ENCODE measurements at regions not wholly inside any gene's neighbourhood (a gene's known extent, or its start where the extent isn't known, plus 50 kb on each side); places are given as distances from the start of the nearest gene placed in this dataset.
A peak's percentile ranks its signal among the peaks of the same experiment; 100 is the strongest.

- no peak for DNase-seq (ENCODE audit: low read depth)
These were observed 70.8 kb upstream of the NXT1 start for GRCh38 chr20:23279836-23280235.

DNA sequence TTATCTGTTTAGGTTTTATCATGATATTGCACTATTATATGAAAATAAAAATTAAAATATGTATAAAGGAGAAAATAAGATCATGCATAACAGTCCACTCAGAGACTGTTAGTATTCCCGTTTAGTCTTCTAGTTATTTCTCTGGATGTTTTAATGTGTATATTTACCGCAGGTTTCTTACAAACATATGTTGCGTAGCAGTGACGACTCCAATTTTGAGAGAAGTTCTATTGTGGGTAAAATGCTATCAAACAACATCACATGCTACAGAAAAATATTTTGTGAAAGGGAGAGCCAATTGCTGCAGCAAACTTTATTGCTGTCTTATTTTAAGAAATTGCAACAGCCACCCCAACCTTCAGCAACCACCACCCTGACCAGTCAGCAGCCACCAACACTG lies 72.4 kb upstream of the NXT1 start:
- no peak for DNase-seq (ENCODE audit: low read depth)

DNA sequence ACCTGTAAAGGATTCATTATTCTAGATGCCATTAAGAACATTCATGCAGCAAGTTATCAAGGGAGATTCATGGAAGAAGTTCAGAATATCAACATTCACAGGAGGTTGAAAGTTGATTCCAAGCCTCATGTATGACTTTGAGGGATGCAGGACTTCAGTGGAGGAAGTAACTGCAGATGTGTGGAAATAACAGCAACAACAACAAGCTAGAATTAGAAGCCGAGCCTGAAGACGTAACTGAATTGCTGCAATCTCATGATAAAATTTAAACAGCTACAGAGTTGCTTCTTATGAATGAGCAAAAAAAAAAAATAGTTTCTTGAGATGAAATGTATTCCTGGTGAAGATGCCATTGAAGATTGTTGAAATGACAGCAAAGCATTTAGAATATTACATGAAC lies 73.3 kb upstream of the NXT1 start:
- no peak for DNase-seq (ENCODE audit: low read depth)

DNA sequence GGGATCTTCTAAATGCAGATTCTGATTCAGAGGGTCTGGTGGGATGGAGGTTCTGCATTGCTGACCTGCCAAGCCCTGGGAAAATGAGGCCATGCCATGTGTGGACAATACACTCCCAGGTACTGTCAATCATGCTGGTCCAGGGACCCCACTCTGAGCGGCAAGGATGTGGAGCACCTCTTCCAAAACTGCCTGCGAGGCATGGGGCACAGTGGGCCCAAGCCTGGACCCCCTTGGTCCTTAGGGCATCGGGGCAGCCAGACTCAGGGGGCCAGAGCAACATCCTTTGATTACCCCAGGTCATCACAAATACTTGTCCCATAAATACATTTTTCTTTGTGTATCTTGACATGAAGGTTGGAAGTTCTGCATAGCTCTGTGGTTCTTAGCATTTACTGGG lies 76.8 kb upstream of the NXT1 start:
- DNase-seq (ENCODE audit: low read depth), result no peak

DNA sequence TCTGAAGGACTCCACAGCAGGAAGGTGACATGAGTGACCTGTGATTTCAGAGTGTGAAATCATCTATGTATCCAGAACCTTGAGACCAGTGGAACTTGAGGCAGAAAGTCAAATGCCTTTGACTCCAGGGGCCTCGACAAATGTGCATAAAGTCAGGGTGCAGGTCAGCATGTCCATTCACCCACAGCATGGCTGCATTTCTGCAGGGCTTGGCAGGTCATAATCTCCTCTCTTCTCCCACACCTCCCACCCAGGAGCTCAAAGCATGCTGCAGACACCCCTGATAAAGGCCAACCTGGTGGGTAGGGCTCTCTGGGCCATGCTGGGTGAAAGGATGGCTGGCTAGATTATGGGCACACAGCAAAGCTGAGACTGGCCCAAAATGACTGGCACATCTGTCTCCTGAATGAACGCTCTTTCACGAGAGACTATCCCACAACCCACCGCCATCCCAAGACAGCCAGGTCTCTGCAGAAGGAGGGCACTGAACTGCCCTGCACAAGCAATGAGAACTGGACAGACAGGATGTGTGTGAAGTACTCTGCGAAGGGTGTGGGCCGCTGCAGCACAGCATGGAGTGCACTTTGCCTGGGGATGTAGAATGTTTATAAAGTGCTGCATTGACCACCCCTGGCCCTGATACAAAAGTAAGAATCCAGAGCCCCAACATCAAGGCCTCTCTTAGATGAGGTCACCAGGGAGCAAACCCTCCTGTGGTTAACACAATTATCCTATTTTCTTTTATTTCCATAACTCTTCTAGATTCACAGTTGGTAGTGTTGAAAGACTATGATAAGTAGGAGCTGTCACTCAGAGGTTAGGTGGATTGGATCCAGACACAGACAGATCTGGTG lies 78.2 kb upstream of the NXT1 start:
- no peak for DNase-seq (ENCODE audit: low read depth)

- peak; percentile 55 for DNase-seq (ENCODE audit: low read depth)
These were observed 80.1 kb upstream of the NXT1 start for GRCh38 chr20:23270382-23270911.

- no peak for DNase-seq (ENCODE audit: low read depth)
These were observed 80.6 kb upstream of the NXT1 start for GRCh38 chr20:23269954-23270353.

- DNase-seq (ENCODE audit: low read depth), result peak; percentile 9
These were observed 81.7 kb upstream of the NXT1 start for GRCh38 chr20:23268792-23269354.

- no peak for DNase-seq (ENCODE audit: low read depth)
These were observed 82.7 kb upstream of the NXT1 start for GRCh38 chr20:23267909-23268308.

DNA sequence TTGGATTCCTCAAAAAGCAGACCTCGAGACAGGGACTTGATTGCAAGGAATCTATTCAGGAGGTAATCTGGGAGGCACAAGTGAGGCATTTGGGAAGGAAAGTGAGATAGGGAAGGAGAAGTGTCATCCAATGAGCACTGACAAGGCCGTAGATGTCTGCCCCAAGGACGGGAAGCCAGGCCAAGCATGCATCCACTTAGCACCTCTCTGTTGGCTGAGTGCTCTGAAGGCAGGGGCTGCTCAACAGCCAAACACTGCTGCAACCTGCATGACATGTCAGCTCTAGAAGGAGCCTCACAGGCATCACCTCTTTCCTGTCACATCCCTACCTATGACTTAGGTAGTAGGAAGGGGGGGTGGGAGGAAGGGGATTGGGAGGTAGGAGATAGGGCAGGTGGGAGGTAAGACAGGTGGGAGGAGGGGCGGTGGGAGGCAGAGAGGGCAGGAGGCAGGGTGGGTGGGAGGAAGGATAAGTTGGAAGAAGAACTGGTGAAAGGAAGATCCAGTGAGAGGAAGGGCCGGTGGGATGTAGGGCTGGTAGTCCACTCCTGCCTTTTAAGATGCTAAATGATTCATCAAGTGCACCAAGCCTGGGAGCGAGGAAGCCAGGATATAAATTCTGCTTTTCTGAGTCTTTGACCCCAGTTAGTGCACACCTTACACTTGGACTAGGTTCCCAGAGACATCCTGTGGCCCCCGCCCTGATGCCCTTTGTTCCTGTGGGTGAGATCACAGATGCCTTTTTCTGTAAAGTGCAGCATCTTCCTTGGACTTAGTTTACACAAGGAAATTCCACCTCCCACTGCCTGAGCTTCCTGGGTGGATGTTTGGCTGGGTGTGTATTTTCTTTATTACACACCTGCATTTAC lies 83.8 kb upstream of the NXT1 start:
- no peak for DNase-seq (ENCODE audit: low read depth)

- peak; percentile 94 for DNase-seq (ENCODE audit: low read depth)
These were observed 85.4 kb upstream of the NXT1 start for GRCh38 chr20:23265226-23265625.

DNA sequence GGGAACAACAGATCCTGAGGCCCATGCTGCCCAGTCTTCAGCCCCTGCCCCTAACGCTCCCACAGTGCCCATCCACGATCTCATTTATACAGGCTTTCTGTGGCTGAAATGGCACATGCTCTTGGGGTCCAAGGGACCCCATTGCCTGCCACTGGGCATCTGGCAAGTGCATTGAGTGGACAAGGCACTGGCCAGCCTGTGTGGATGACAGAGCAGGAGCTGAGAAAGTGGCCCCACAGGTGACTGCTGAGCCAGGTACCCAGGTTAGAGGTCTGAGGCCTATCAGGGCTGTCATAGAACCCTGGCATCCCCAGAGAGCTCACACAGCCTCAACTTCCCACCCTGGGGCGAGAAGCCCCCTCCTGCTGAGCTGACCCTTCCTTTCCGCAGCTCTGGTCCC lies 86.0 kb upstream of the NXT1 start:
- no peak for DNase-seq (ENCODE audit: low read depth)

DNA sequence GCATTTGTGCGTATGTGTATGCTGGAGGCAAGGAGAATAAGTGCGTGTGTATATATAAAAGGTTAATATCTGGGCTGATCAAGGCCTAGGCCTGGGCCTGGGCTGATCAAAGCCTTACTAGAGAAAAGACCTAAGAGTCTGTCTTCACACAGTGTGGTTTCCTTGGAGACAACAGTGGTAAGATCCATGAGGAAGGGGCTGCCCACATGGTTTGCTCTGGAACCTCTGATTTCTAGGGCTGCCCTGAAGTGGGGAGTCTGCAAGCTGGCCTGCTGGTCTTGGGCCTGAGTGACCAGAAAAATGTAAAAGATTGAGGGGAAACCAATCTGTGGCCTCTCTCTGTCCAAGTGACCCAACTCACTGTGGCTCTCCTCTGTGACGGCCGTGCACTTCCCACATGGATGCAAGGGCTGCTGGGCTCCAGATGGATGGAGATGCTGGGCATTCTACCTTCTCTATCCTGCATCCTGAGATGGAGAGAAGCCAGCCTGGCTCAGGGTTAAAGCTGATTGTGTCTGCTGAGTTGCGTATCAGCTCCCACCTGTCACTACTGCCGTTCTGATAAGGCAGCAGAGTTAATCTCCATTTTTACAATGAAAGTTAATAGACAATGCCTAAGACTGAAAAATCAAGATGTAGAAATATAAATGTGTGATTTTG lies 90.3 kb upstream of the NXT1 start:
- DNase-seq (ENCODE audit: low read depth), result no peak

- DNase-seq (ENCODE audit: low read depth), result no peak
These were observed 91.9 kb upstream of the NXT1 start for GRCh38 chr20:23258747-23259121.

GRCh38 chr20:23257848-23258746 lies 92.5 kb upstream of the NXT1 start:
- peak; percentile 90 for DNase-seq (ENCODE audit: low read depth)

DNA sequence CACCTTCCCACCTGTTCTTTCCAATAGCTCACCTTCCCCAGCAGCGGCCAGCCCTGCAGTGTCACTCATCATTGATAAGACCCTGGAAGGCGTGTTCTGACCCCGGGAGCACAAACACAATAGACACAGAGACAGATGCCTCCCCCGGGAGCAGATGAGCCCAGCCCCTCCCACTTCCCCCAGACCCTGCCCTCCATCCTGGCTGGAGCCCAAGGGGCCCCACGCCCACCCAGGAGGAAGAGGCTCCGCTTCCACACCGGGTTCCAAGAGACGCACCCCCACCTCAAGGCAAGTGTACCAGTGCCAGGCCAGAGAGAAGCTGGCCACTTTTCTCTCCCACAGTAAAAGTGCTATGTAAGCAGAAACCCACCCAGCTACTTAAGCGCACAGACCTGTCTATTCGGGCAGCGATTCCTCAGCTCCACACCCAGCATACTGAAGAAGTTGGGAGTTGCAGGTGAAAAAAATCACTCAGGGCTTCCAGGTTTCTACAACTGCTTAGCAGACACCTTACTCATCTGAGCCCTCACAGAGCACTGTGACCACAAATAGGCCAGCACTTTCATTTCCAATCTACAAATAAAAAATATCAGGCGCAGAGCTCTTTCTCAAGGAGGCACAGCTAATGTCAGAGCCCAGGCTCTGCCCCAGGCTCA lies 93.4 kb upstream of the NXT1 start:
- DNase-seq (ENCODE audit: low read depth), result peak; percentile 11

DNA sequence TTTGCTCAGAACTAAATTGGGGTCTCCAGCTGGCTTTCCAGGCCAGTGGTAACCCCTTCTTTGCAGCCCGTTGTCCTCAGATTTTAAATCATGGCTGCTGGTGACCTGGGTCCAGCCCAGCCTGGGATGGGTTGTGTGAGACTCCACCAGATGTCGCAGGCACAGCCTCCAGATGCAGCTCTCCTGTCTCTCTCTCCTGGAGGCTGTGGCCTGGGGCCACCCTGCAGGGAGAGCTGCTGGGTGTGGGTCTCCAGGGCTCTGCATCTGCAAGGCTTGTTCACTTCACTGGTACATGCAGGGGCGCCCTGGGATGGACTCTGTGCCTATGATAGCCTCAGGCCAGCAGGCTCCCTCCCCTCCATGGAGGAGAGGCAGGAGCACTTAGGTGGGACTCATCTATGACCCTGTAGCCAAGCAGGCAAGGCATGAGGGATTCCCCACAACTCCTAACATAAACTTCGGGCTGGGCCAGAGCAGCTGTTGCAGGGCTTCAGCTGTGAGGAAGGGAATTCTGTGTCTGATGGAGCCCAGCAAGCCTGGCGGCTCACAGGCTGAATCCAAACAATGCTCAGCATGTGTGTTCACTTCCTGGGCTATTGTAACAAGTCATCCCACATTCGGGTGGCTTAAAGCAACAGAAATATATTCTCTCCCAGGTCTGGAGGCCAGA lies 94.7 kb upstream of the NXT1 start:
- DNase-seq (ENCODE audit: low read depth), result peak; percentile 88

DNA sequence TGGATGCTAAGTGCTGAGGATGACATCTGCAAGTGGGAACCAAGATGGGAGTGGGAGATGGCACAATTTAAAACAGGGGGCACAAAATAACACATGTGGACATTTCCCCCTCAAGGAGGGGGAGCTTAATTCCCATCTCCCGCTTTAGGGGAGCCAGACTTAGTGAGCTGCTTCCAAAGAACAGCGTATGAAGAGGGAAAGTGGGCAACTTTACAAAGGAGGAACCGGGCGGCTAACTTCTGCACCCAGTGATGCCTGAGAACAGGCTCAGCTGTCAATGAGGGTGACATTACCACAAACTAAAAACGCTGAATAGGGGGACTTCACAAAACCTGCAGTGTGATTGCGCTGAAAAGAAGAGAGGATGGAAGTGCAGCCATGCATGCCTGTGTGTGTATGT lies 95.5 kb upstream of the NXT1 start:
- DNase-seq (ENCODE audit: low read depth), result no peak

- DNase-seq (ENCODE audit: low read depth), result no peak
These were observed 96.1 kb upstream of the NXT1 start for GRCh38 chr20:23254505-23254904.

DNA sequence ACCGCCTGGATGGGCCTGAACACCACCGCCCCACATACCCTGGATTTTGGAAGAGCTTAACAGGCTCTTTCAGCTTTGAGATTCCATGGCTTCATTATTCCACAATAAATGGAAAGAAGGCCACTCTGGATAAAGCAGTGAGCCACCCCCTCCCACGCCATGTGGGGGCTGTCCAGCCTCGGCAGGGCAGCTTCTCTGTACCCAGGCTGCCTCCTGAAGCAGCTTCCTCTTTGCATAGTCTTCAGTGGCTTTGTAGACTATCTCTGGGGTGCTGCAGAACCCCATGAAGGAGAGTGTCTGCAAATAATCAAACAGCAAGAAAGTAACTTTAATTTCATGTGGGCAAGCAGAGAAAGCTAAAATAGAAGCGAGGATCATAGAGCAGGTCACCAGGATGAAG lies 96.6 kb upstream of the NXT1 start:
- DNase-seq (ENCODE audit: low read depth), result no peak

Data from LHCN-M2 (cell line).